K562 (cell line): ENCODE measurements at regions not wholly inside any gene's neighbourhood (a gene's known extent, or its start where the extent isn't known, plus 50 kb on each side); places are given as distances from the start of the nearest gene placed in this dataset.

Experiments
- ATAC-seq: fragments of 200-7000 bp; cut with Tn5 transposase; 3 replicates; pipeline ENCODE4 v1.9.1; 2020; ENCODE audit warnings: moderate library complexity
- BruUV-seq: library from RNA; stranded (reverse); fragments of 400-500 nt; replicated peaks from 2 replicates; lab custom pipeline; 2021; lab: Mats Ljungman, UMichigan
- CTCF ChIA-PET: fragments of 300-600 bp; formaldehyde crosslinking; extraction: SDS; loops from one replicate; lab custom pipeline; 2021; ENCODE audit warnings: low intra/inter-chr PET ratio; lab: Yijun Ruan, JAX
- POLR2A ChIA-PET: fragments of 300-600, 350-650 bp; sonication (Branson Sonifier 250); formaldehyde crosslinking; extraction: SDS; loops from one replicate; lab custom pipeline; 2021; ENCODE audit warnings: antibody characterized with exemption, inconsistent platforms; lab: Yijun Ruan, JAX
- DNase-seq, 4 experiments: peaks; one replicate each; pipeline versions ENCODE4 v3.0.0 to v3.0.0-alpha.2; 2011 to 2018; ENCODE audit warnings: low spot score in 3 of 4, mixed read lengths in 3 of 4; ENCODE audit errors: extremely low read depth in 1 of 4
- FAIRE-seq: peaks from 2 replicates; lab custom pipeline; 2011; peaks lifted over from hg19 to GRCh38; lab: Jason Lieb, UNC
- H2AFZ ChIP-seq: 2 replicates; pipeline ENCODE4 v1.6.0; 2011; ENCODE audit warnings: low read depth, low read length, control low read depth, inconsistent platforms
- H3K27ac ChIP-seq: fragments of 200-600 bp; 3 replicates; pipeline ENCODE4 v1.8.0; 2011; ENCODE audit warnings: low read depth, mild to moderate bottlenecking, control low read depth, inconsistent platforms, low read length, moderate library complexity, mixed read lengths; ENCODE audit errors: extremely low read depth
- H3K27me3 ChIP-seq, 2 experiments: fragments of 300-600 bp in 1 of 2; 2 replicates in 1 of 2; 3 replicates in 1 of 2; pipeline versions ENCODE4 v1.6.0 to v1.8.0; 2011; ENCODE audit warnings: inconsistent platforms in 2 of 2, low read length in 2 of 2, mild to moderate bottlenecking in 1 of 2, mixed read lengths in 1 of 2, moderate library complexity in 1 of 2; ENCODE audit not compliant: control insufficient read depth in 2 of 2, insufficient read depth in 2 of 2
- H3K36me3 ChIP-seq: fragments of 300-600 bp; 3 replicates; pipeline ENCODE4 v1.8.0; 2011; ENCODE audit warnings: mild to moderate bottlenecking, low read length, inconsistent platforms; ENCODE audit not compliant: control insufficient read depth, insufficient read depth
- H3K4me1 ChIP-seq, 2 experiments: fragments of 200-600 bp in 1 of 2; replicated peaks in 1 of 2; 2 replicates in 1 of 2; 3 replicates in 1 of 2; pipeline versions ENCODE4 v1.5.1 to v1.8.0; 2011; ENCODE audit warnings: inconsistent platforms in 2 of 2, low read length in 2 of 2, mild to moderate bottlenecking in 1 of 2, mixed read lengths in 1 of 2, moderate library complexity in 1 of 2; ENCODE audit not compliant: control insufficient read depth in 2 of 2, insufficient read depth in 2 of 2
- H3K4me2 ChIP-seq: 2 replicates; pipeline ENCODE4 v1.6.1; 2011; ENCODE audit warnings: low read length, control low read depth, inconsistent platforms, mixed read lengths; ENCODE audit not compliant: insufficient read depth
- H3K4me3 ChIP-seq: fragments of 200-600 bp; sonication (generic), shearing (Covaris generic); 2 replicates; pipeline ENCODE4 v1.5.1; 2016; ENCODE audit warnings: control low read depth, inconsistent platforms
- H3K79me2 ChIP-seq: fragments of 200-600 bp; 3 replicates; pipeline ENCODE4 v1.8.0; 2011; ENCODE audit warnings: low read length, inconsistent platforms; ENCODE audit not compliant: control insufficient read depth, insufficient read depth
- H3K9ac ChIP-seq, 2 experiments: 2 replicates each; pipeline versions ENCODE4 v1.6.0 to v1.6.1; 2011; ENCODE audit warnings: low read depth in 2 of 2, low read length in 2 of 2, control low read depth in 1 of 2, inconsistent platforms in 1 of 2, mild to moderate bottlenecking in 1 of 2, mixed read lengths in 1 of 2; ENCODE audit not compliant: insufficient read depth in 1 of 2
- H3K9me1 ChIP-seq: one replicate; pipeline ENCODE4 v1.6.0; 2011; ENCODE audit warnings: inconsistent platforms, mild to moderate bottlenecking, low read length, moderate library complexity; ENCODE audit not compliant: control insufficient read depth, insufficient read depth
- H3K9me3 ChIP-seq: replicated peaks from 2 replicates; pipeline ENCODE4 v1.5.1; 2011; ENCODE audit warnings: low read depth, low read length, inconsistent platforms; ENCODE audit not compliant: control insufficient read depth, insufficient read depth
- H4K20me1 ChIP-seq: replicated peaks from 2 replicates; pipeline ENCODE4 v1.6.1; 2011; ENCODE audit warnings: low read length, inconsistent platforms, mixed read lengths; ENCODE audit not compliant: control insufficient read depth, insufficient read depth
- BCLAF1 ChIP-seq, 2 experiments: fragments of 450-650 bp in 1 of 2; IDR thresholded peaks; 2 replicates each; pipeline ENCODE4 v1.6.1; 2011 to 2017; ENCODE audit warnings: low read depth in 2 of 2, antibody characterized with exemption in 1 of 2, borderline replicate concordance in 1 of 2, low read length in 1 of 2, mild to moderate bottlenecking in 1 of 2, mixed read lengths in 1 of 2; ENCODE audit not compliant: control insufficient read depth in 1 of 2
- CBX1 ChIP-seq: sonication (generic); IDR thresholded peaks from 2 replicates; pipeline ENCODE4 v1.6.1; 2016; ENCODE audit warnings: antibody characterized with exemption, low read depth, mild to moderate bottlenecking
- HDAC3 ChIP-seq: fragments of 450-650 bp; IDR thresholded peaks from 2 replicates; pipeline ENCODE4 v1.6.1; 2018; ENCODE audit warnings: borderline replicate concordance, mild to moderate bottlenecking, moderate library complexity; ENCODE audit not compliant: partially characterized antibody
- MCM3 ChIP-seq: fragments of 450-650 bp; IDR thresholded peaks from 2 replicates; pipeline ENCODE4 v1.6.1; 2016
- MEF2A ChIP-seq: IDR thresholded peaks from 2 replicates; pipeline ENCODE4 v1.6.1; 2011; ENCODE audit warnings: low read depth, mild to moderate bottlenecking, low read length, moderate library complexity; ENCODE audit not compliant: control insufficient read depth
- NFE2 ChIP-seq: IDR thresholded peaks from 2 replicates; pipeline ENCODE4 v1.6.1; 2014; ENCODE audit warnings: antibody characterized with exemption, low read depth
- TBL1XR1 ChIP-seq, 2 experiments: IDR thresholded peaks; 2 replicates each; pipeline ENCODE4 v1.6.1; 2012; ENCODE audit warnings: improper control_type of control experiment in 2 of 2, low read length in 2 of 2, mild to moderate bottlenecking in 1 of 2
- TGIF2 ChIP-seq: sonication (generic); formaldehyde crosslinking; IDR thresholded peaks from 2 replicates; pipeline ENCODE4 v1.8.1; 2022; ENCODE audit warnings: mild to moderate bottlenecking, missing genetic modification reagents, moderate library complexity
- THRB ChIP-seq: fragments of 450-650 bp; formaldehyde crosslinking; conservative IDR thresholded peaks from 2 replicates; pipeline ENCODE4 v1.4.0; 2022; ENCODE audit warnings: mild to moderate bottlenecking, missing genetic modification characterization
- ZNF121 ChIP-seq: sonication (generic); formaldehyde crosslinking; conservative IDR thresholded peaks from 2 replicates; pipeline ENCODE4 v1.8.0; 2022; ENCODE audit warnings: missing genetic modification reagents
- WGBS: fragments of 100-300 bp; shearing (Covaris generic); methylation state at CpG from one replicate; pipeline ENCODE4 v1.1.6; 2016; ENCODE audit warnings: low coverage, mixed read lengths; ENCODE audit not compliant: insufficient coverage; ENCODE audit errors: missing lambda C conversion rate; 5-methylcytosine and 5-hydroxymethylcytosine counted together
- in situ Hi-C: fragments of 300-500 bp; cut with MboI; formaldehyde crosslinking; loops from 4 replicates; pipeline ENCODE4 v1.15.0; 2018; ENCODE audit warnings: inconsistent platforms, mixed read lengths
- intact Hi-C: fragments of 100-400 bp; cut with micrococcal nuclease; formaldehyde crosslinking; loops from 2 replicates; pipeline ENCODE4 v1.14.2; 2022
- TF ChIP-seq, protein P1 (sequence below): fragments of 450-650 bp; formaldehyde crosslinking; IDR thresholded peaks from 2 replicates; pipeline ENCODE4 v1.4.0; 2020; ENCODE audit warnings: mild to moderate bottlenecking, moderate library complexity
- TF ChIP-seq, protein P2 (sequence below): fragments of 150-350 bp; conservative IDR thresholded peaks from 2 replicates; pipeline ENCODE4 v1.6.1; 2014; ENCODE audit warnings: low read length
- TF ChIP-seq, protein P3 (sequence below): fragments of 250-450 bp; sonication (Bioruptor Pico); IDR thresholded peaks from 2 replicates; pipeline ENCODE4 v1.4.0; 2020; ENCODE audit warnings: mild to moderate bottlenecking

DNA sequence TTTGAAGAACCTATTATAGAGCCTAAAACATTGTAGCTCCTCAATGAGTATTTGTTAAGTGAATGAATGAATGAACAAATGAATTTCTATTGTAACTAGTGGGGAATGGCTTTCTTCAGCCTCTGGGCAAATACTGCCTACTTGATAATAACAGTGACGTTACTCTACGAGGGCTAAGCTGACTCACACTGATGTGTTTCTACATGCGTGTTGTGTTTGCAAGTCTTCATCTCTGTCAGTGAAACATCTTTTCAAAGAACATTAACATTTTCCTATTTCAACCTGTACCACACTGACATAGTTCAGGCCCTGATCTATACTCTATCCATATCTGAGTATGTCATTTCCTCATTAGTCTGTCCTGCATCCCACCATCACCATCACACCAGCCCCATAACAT lies 319.9 kb upstream of the ACVR2A start:
- Histone ChIP-seq H3K4me1 (no peaks in the 10 kb centered on the region), H2AFZ (no peak overlapping the region), H3K9me3 (no peaks in the 10 kb centered on the region), H3K9ac (no peak overlapping the region), H3K27me3 (no peaks in the 10 kb centered on the region), H3K4me2 (no peak overlapping the region), H4K20me1 (no peaks in the 10 kb centered on the region), H3K36me3 (no peaks in the 10 kb centered on the region), H3K79me2 (no peaks in the 10 kb centered on the region), H3K27ac (no peak overlapping the region), H3K9me1 (no peaks in the 10 kb centered on the region), H3K4me3 (no peak overlapping the region)
- in situ Hi-C loops: loop anchor here (25.0 kb wide), 1 partner anchor 387 kb away; no protein-coding TSS in a partner anchor
- ATAC-seq (no peak), FAIRE-seq (no peak), DNase-seq (no peak)
- ChIA-PET POLR2A (no interaction called here), CTCF (no interaction called here)
- 0% methylated on average over 3 of the region's 3 CpGs for WGBS
- intact Hi-C loops: no loop called here
- no TSS peak for BruUV-seq
- TF ChIP-seq, protein P1, sequence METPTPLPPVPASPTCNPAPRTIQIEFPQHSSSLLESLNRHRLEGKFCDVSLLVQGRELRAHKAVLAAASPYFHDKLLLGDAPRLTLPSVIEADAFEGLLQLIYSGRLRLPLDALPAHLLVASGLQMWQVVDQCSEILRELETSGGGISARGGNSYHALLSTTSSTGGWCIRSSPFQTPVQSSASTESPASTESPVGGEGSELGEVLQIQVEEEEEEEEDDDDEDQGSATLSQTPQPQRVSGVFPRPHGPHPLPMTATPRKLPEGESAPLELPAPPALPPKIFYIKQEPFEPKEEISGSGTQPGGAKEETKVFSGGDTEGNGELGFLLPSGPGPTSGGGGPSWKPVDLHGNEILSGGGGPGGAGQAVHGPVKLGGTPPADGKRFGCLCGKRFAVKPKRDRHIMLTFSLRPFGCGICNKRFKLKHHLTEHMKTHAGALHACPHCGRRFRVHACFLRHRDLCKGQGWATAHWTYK (CRISPR knock-in tag): no peak
- TF ChIP-seq, protein P2, sequence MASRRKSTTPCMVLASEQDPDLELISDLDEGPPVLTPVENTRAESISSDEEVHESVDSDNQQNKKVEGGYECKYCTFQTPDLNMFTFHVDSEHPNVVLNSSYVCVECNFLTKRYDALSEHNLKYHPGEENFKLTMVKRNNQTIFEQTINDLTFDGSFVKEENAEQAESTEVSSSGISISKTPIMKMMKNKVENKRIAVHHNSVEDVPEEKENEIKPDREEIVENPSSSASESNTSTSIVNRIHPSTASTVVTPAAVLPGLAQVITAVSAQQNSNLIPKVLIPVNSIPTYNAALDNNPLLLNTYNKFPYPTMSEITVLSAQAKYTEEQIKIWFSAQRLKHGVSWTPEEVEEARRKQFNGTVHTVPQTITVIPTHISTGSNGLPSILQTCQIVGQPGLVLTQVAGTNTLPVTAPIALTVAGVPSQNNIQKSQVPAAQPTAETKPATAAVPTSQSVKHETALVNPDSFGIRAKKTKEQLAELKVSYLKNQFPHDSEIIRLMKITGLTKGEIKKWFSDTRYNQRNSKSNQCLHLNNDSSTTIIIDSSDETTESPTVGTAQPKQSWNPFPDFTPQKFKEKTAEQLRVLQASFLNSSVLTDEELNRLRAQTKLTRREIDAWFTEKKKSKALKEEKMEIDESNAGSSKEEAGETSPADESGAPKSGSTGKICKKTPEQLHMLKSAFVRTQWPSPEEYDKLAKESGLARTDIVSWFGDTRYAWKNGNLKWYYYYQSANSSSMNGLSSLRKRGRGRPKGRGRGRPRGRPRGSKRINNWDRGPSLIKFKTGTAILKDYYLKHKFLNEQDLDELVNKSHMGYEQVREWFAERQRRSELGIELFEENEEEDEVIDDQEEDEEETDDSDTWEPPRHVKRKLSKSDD: no peak
- TF ChIP-seq MEF2A (no peak), TBL1XR1 (IDR thresholded peaks at IDR 0.05; ENCODE audit: low read length in 2 of 2) (no peak), TGIF2 (CRISPR knock-in tag) (no peak), BCLAF1 (IDR thresholded peaks at IDR 0.05; ENCODE audit: borderline replicate concordance in 1 of 2, control insufficient read depth in 1 of 2, low read depth in 2 of 2, low read length in 1 of 2) (no peak), ZNF121 (CRISPR knock-in tag) (no peak), HDAC3 (no peak), MCM3 (no peak), THRB (CRISPR knock-in tag) (no peak), NFE2 (no peak), CBX1 (no peak)
- TF ChIP-seq, protein P3, sequence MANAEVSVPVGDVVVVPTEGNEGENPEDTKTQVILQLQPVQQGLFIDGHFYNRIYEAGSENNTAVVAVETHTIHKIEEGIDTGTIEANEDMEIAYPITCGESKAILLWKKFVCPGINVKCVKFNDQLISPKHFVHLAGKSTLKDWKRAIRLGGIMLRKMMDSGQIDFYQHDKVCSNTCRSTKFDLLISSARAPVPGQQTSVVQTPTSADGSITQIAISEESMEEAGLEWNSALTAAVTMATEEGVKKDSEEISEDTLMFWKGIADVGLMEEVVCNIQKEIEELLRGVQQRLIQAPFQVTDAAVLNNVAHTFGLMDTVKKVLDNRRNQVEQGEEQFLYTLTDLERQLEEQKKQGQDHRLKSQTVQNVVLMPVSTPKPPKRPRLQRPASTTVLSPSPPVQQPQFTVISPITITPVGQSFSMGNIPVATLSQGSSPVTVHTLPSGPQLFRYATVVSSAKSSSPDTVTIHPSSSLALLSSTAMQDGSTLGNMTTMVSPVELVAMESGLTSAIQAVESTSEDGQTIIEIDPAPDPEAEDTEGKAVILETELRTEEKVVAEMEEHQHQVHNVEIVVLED (CRISPR knock-in tag): no peak
